ENCODE measurements at regions not wholly inside any gene's neighbourhood (a gene's known extent, or its start where the extent isn't known, plus 50 kb on each side); places are given as distances from the start of the nearest gene placed in this dataset.
"Not testable (repeated sequence)": the region's sequence is repeated elsewhere in the genome, so short reads cannot be mapped to it uniquely, and the experiment has no call there.

- peak overlapping the region; percentile 98 for H3K27ac Mint-ChIP-seq
- TF ChIP-seq CTCF (conservative IDR thresholded peaks at IDR 0.05), result peak; percentile 92
- Histone ChIP-seq H3K36me3 (ENCODE audit: control insufficient read depth, insufficient read depth, low read length) (peaks cover 8% of the 10 kb centered on the region), H3K4me3 (ENCODE audit: low read length) (peak overlapping the region; percentile 71), H3K9ac (ENCODE audit: extremely low read depth, low read length, poor library complexity, severe bottlenecking) (peak overlapping the region; percentile 67), H3K9me3 (ENCODE audit: control insufficient read depth, low read length) (peaks cover 16% of the 10 kb centered on the region), H3K27ac (ENCODE audit: low read depth, low read length) (peak overlapping the region; percentile 45), H3K4me1 (ENCODE audit: control insufficient read depth, insufficient read depth, low read length) (peaks cover 6% of the 10 kb centered on the region), H3K27me3 (ENCODE audit: control insufficient read depth, insufficient read depth, low read length, poor library complexity, severe bottlenecking) (no peaks in the 10 kb centered on the region)
- peaks cover 12% of the 10 kb centered on the region for H3K36me3 Mint-ChIP-seq (ENCODE audit: low read depth)
- 2 to 8% methylated on average over 2 to 13 of the region's 15 CpGs for WGBS, 2 experiments (ENCODE audit: insufficient coverage in 1 of 2, insufficient read length in 1 of 2)
- peaks cover 40% of the 10 kb centered on the region for H3K4me1 Mint-ChIP-seq
- peaks cover 14% of the 10 kb centered on the region for H3K9me3 Mint-ChIP-seq
- H3K4me3 Mint-ChIP-seq, result peak overlapping the region; percentile 51
- peak; percentile 91 for DNase-seq
- no peaks in the 10 kb centered on the region for H3K27me3 Mint-ChIP-seq (ENCODE audit: insufficient read depth)
These were observed 188.5 kb downstream of the ALX1 start for GRCh38 chr12:85468356-85469157.

- Mint-ChIP-seq H3K27ac (peak overlapping the region; percentile 98), H3K36me3 (ENCODE audit: low read depth) (peaks cover 12% of the 10 kb centered on the region), H3K4me1 (peaks cover 40% of the 10 kb centered on the region), H3K4me3 (peak overlapping the region; percentile 51), H3K9me3 (peaks cover 14% of the 10 kb centered on the region)
- DNase-seq, result peak; percentile 93
- H3K36me3 ChIP-seq (ENCODE audit: control insufficient read depth, insufficient read depth, low read length); H3K27ac ChIP-seq (ENCODE audit: low read depth, low read length); H3K27me3 Mint-ChIP-seq (ENCODE audit: insufficient read depth); H3K27me3 ChIP-seq (ENCODE audit: control insufficient read depth, insufficient read depth, low read length, poor library complexity, severe bottlenecking); H3K4me1 ChIP-seq (ENCODE audit: control insufficient read depth, insufficient read depth, low read length): not testable (repeated sequence)
- H3K4me3 ChIP-seq (ENCODE audit: low read length), result peak overlapping the region; percentile 71
- H3K9ac ChIP-seq (ENCODE audit: extremely low read depth, low read length, poor library complexity, severe bottlenecking), result peak overlapping the region; percentile 67
- WGBS, 2 experiments (ENCODE audit: insufficient coverage in 1 of 2, insufficient read length in 1 of 2), result 0 to 15% methylated on average over 1 to 4 of the region's 5 CpGs
- peaks cover 16% of the 10 kb centered on the region for H3K9me3 ChIP-seq (ENCODE audit: control insufficient read depth, low read length)
These were observed 189.4 kb downstream of the ALX1 start for GRCh38 chr12:85469158-85470086.

GRCh38 chr12:85475277-85475676, 195.3 kb downstream of the ALX1 start:
- not testable (repeated sequence) for H3K4me3 ChIP-seq (ENCODE audit: low read length); DNase-seq; H3K36me3 ChIP-seq (ENCODE audit: control insufficient read depth, insufficient read depth, low read length); H3K27ac Mint-ChIP-seq; H3K27ac ChIP-seq (ENCODE audit: low read depth, low read length); H3K27me3 ChIP-seq (ENCODE audit: control insufficient read depth, insufficient read depth, low read length, poor library complexity, severe bottlenecking); H3K4me3 Mint-ChIP-seq; H3K4me1 ChIP-seq (ENCODE audit: control insufficient read depth, insufficient read depth, low read length); H3K9ac ChIP-seq (ENCODE audit: extremely low read depth, low read length, poor library complexity, severe bottlenecking); H3K27me3 Mint-ChIP-seq (ENCODE audit: insufficient read depth)
- Mint-ChIP-seq H3K36me3 (ENCODE audit: low read depth) (peaks cover 14% of the 10 kb centered on the region), H3K4me1 (peaks cover 20% of the 10 kb centered on the region), H3K9me3 (peaks cover 31% of the 10 kb centered on the region)
- H3K9me3 ChIP-seq (ENCODE audit: control insufficient read depth, low read length), result peaks cover 16% of the 10 kb centered on the region
- no CpG with 5 or more reads among the region's 1 CpG for WGBS, 2 experiments (ENCODE audit: insufficient coverage in 1 of 2, insufficient read length in 1 of 2)

GRCh38 chr12:85476756-85477155, 196.7 kb downstream of the ALX1 start:
- Mint-ChIP-seq H3K9me3 (peaks cover 19% of the 10 kb centered on the region), H3K4me1 (peaks cover 17% of the 10 kb centered on the region), H3K27ac (no peak overlapping the region), H3K36me3 (ENCODE audit: low read depth) (peaks cover 2% of the 10 kb centered on the region), H3K27me3 (ENCODE audit: insufficient read depth) (no peaks in the 10 kb centered on the region), H3K4me3 (no peak overlapping the region)
- H3K4me3 ChIP-seq (ENCODE audit: low read length), result no peak overlapping the region
- H3K27me3 ChIP-seq (ENCODE audit: control insufficient read depth, insufficient read depth, low read length, poor library complexity, severe bottlenecking), result no peaks in the 10 kb centered on the region
- no peaks in the 10 kb centered on the region for H3K36me3 ChIP-seq (ENCODE audit: control insufficient read depth, insufficient read depth, low read length)
- H3K9me3 ChIP-seq (ENCODE audit: control insufficient read depth, low read length), result peaks cover under 1% of the 10 kb centered on the region
- no peak overlapping the region for H3K27ac ChIP-seq (ENCODE audit: low read depth, low read length)
- H3K4me1 ChIP-seq (ENCODE audit: control insufficient read depth, insufficient read depth, low read length), result no peaks in the 10 kb centered on the region
- no peak for TF ChIP-seq CTCF (conservative IDR thresholded peaks at IDR 0.05)
- no peak overlapping the region for H3K9ac ChIP-seq (ENCODE audit: extremely low read depth, low read length, poor library complexity, severe bottlenecking)
- no peak for DNase-seq

Measured in endodermal cell (in vitro differentiated cells).